Lower leg skin (tissue), 4 donors: ENCODE measurements at regions not wholly inside any gene's neighbourhood (a gene's known extent, or its start where the extent isn't known, plus 50 kb on each side); places are given as distances from the start of the nearest gene placed in this dataset.

Experiments used
- DNase-seq, 2 donors: peaks; one replicate each; pipeline ENCODE4 v3.0.0-alpha.2; 2019; ENCODE audit warnings: low spot score in 2 of 2
- H3K4me3 ChIP-seq: fragments of 200-600 bp; sonication (generic); 2 replicates; pipeline ENCODE4 v1.5.1; 2017; ENCODE audit warnings: mild to moderate bottlenecking, low read depth; ENCODE audit not compliant: poor library complexity, severe bottlenecking
- CTCF ChIP-seq, 3 donors: fragments of 450-650 bp; IDR thresholded peaks; one replicate each; pipeline ENCODE4 v1.5.1; 2016; ENCODE audit warnings: antibody characterized with exemption in 3 of 3, mild to moderate bottlenecking in 3 of 3, moderate library complexity in 2 of 3
- POLR2A ChIP-seq, 2 donors: fragments of 450-650 bp; IDR thresholded peaks; one replicate each; pipeline ENCODE4 v1.6.1; 2016 to 2017; ENCODE audit warnings: antibody characterized with exemption in 2 of 2, mild to moderate bottlenecking in 1 of 2, moderate library complexity in 1 of 2
- WGBS, 2 donors: methylation state at CpG; one replicate each; pipeline ENCODE4 v1.1.5; 2018; 5-methylcytosine and 5-hydroxymethylcytosine counted together
- intact Hi-C: fragments of 100-400 bp; cut with DNase I; formaldehyde crosslinking; loops from one replicate; pipeline ENCODE4 v1.15.0; 2023; ENCODE audit warnings: low total_unique reads

GRCh38 chr5:12109075-12109688 is 204.9 kb upstream of the CTNND2 start:
- DNase-seq: no peak
- intact Hi-C loops: no loop called here
- WGBS, 2 donors: 82 to 86% methylated on average over 5 of the region's 5 CpGs
- H3K4me3 ChIP-seq: no peak overlapping the region
- TF ChIP-seq POLR2A (IDR thresholded peaks at IDR 0.05): no peak
- no peak for TF ChIP-seq CTCF (IDR thresholded peaks at IDR 0.05)

- TF ChIP-seq CTCF (IDR thresholded peaks at IDR 0.05): no peak
- TF ChIP-seq POLR2A (IDR thresholded peaks at IDR 0.05): no peak
- 75 to 78% methylated on average over 3 of the region's 3 CpGs for WGBS, 2 donors
- no peak for DNase-seq
- no peak overlapping the region for H3K4me3 ChIP-seq
- intact Hi-C loops: no loop called here
Observed at GRCh38 chr5:12102151-12102550, 197.9 kb upstream of the CTNND2 start.

GRCh38 chr5:12100542-12100941 is 196.3 kb upstream of the CTNND2 start:
- intact Hi-C loops: no loop called here
- H3K4me3 ChIP-seq: no peak overlapping the region
- TF ChIP-seq POLR2A (IDR thresholded peaks at IDR 0.05) (no peak), CTCF (IDR thresholded peaks at IDR 0.05) (no peak)
- DNase-seq: no peak

GRCh38 chr5:12099296-12099695 is 195.1 kb upstream of the CTNND2 start:
- intact Hi-C loops: no loop called here
- TF ChIP-seq POLR2A (IDR thresholded peaks at IDR 0.05) (no peak), CTCF (IDR thresholded peaks at IDR 0.05) (no peak)
- WGBS, 2 donors: 68 to 72% methylated on average over 4 of the region's 4 CpGs

GRCh38 chr5:12095808-12096281 is 191.6 kb upstream of the CTNND2 start:
- no peak for TF ChIP-seq CTCF (IDR thresholded peaks at IDR 0.05)
- TF ChIP-seq POLR2A (IDR thresholded peaks at IDR 0.05): no peak
- DNase-seq: no peak
- 42 to 68% methylated on average over 1 of the region's 1 CpG for whole genome bisulfite sequencing, 2 donors
- no peak overlapping the region for H3K4me3 ChIP-seq
- intact Hi-C loops: no loop called here

More at GRCh38 chr5:12099296-12099695, 195.1 kb upstream of the CTNND2 start:
- H3K4me3 ChIP-seq: no peak overlapping the region
- DNase-seq: no peak

GRCh38 chr5:12093586-12093985 is 189.3 kb upstream of the CTNND2 start:
- intact Hi-C loops: no loop called here
- H3K4me3 ChIP-seq: no peak overlapping the region
- DNase-seq: no peak
- no peak for TF ChIP-seq POLR2A (IDR thresholded peaks at IDR 0.05)
- no peak for TF ChIP-seq CTCF (IDR thresholded peaks at IDR 0.05)
- 99% methylated on average over 6 of the region's 6 CpGs for WGBS, 2 donors
